ENCODE measurements at regions not wholly inside any gene's neighbourhood (a gene's known extent, or its start where the extent isn't known, plus 50 kb on each side); places are given as distances from the start of the nearest gene placed in this dataset.

DNA sequence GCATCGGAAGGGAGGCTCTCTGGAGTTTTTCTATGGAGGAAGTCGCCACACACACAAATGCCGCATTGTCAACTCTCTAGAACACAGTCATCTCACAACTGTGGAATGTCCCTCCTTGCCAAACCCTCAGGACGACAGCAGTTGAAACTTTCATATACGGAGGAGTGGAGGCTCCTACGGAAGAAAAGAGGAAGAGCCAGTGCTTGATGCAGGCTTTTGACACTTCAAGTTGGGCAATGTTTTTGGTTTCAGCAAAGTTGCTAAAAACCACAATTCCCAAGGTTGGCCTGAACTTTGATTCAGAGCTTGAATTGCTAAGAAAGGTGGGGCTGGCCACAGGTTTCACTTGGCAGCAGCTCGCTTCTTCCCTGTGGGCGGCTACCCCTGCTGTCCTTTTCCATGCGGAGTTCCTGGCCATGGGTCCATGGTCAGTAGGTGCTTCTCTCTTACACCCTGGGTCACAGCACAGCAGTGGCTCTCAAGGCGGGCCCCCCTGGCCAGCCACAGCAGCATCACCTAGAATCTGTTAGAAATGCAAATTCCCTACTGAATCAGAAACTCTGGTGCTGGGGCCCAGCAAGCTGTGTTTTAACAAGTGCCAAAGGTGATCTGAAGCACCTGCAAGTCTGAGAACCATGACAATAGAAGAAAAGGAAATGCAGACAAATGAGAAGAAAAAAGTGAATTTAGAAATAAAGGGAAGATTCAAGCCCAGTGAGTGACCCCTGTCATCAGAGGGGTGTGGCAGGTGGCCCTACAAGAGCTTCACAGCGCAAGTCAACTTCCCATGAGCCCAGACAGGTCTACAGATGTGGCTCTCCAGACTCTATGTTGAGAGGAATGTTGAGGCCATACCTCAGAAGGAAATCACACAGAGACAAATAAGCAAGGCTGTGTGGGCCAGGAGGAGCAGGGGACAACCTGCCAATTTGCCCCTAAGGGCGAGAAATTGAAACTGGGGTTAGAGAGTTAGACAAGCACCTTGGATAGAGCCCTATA lies 856.4 kb downstream of the RNF144A start:
- Histone ChIP-seq H3K4me3 (ENCODE audit: low read length) (no peak overlapping the region), H3K27ac (ENCODE audit: low read depth, low read length) (no peak overlapping the region), H3F3A (ENCODE audit: control insufficient read depth, insufficient read depth) (no peaks in the 10 kb centered on the region), H3K4me2 (ENCODE audit: low read length) (no peak overlapping the region), H3K36me3 (ENCODE audit: control insufficient read depth, low read length) (no peaks in the 10 kb centered on the region), H4K20me1 (ENCODE audit: control insufficient read depth, insufficient read depth, low read depth, low read length) (no peaks in the 10 kb centered on the region), H3K9me2 (replicated peaks; ENCODE audit: control insufficient read depth, low read length) (no peaks in the 10 kb centered on the region), H3K9me3 (ENCODE audit: control insufficient read depth, insufficient read depth, low read length) (peaks cover 4% of the 10 kb centered on the region; the same call in 1 of the 2 replicates), H3K4me1 (ENCODE audit: control insufficient read depth, low read length) (peaks cover 9% of the 10 kb centered on the region), H3K27me3 (ENCODE audit: control insufficient read depth, low read length) (no peaks in the 10 kb centered on the region), H3K79me2 (ENCODE audit: control insufficient read depth, low read length) (no peaks in the 10 kb centered on the region)
- TF ChIP-seq, protein P1, sequence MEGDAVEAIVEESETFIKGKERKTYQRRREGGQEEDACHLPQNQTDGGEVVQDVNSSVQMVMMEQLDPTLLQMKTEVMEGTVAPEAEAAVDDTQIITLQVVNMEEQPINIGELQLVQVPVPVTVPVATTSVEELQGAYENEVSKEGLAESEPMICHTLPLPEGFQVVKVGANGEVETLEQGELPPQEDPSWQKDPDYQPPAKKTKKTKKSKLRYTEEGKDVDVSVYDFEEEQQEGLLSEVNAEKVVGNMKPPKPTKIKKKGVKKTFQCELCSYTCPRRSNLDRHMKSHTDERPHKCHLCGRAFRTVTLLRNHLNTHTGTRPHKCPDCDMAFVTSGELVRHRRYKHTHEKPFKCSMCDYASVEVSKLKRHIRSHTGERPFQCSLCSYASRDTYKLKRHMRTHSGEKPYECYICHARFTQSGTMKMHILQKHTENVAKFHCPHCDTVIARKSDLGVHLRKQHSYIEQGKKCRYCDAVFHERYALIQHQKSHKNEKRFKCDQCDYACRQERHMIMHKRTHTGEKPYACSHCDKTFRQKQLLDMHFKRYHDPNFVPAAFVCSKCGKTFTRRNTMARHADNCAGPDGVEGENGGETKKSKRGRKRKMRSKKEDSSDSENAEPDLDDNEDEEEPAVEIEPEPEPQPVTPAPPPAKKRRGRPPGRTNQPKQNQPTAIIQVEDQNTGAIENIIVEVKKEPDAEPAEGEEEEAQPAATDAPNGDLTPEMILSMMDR (IDR thresholded peaks at IDR 0.05; ENCODE audit: low read depth, low read length, poor library complexity, severe bottlenecking): no peak
- TF ChIP-seq EZH2phosphoT487 (IDR thresholded peaks at IDR 0.05; ENCODE audit: borderline replicate concordance, low read length): no peak

- Histone ChIP-seq H3K27ac (ENCODE audit: low read depth, low read length) (no peak overlapping the region), H3K27me3 (ENCODE audit: control insufficient read depth, low read length) (no peaks in the 10 kb centered on the region), H3K4me3 (ENCODE audit: low read length) (no peak overlapping the region), H3F3A (ENCODE audit: control insufficient read depth, insufficient read depth) (no peaks in the 10 kb centered on the region), H3K9me2 (replicated peaks; ENCODE audit: control insufficient read depth, low read length) (no peaks in the 10 kb centered on the region), H3K79me2 (ENCODE audit: control insufficient read depth, low read length) (no peaks in the 10 kb centered on the region), H3K9me3 (ENCODE audit: control insufficient read depth, insufficient read depth, low read length) (no peaks in the 10 kb centered on the region), H3K36me3 (ENCODE audit: control insufficient read depth, low read length) (no peaks in the 10 kb centered on the region), H3K4me2 (ENCODE audit: low read length) (no peak overlapping the region), H4K20me1 (ENCODE audit: control insufficient read depth, insufficient read depth, low read depth, low read length) (no peaks in the 10 kb centered on the region), H3K4me1 (ENCODE audit: control insufficient read depth, low read length) (peaks cover 9% of the 10 kb centered on the region)
- no peak for TF ChIP-seq EZH2phosphoT487 (IDR thresholded peaks at IDR 0.05; ENCODE audit: borderline replicate concordance, low read length)
Measured at GRCh38 chr2:7774481-7774880, 857.3 kb downstream of the RNF144A start.

DNA sequence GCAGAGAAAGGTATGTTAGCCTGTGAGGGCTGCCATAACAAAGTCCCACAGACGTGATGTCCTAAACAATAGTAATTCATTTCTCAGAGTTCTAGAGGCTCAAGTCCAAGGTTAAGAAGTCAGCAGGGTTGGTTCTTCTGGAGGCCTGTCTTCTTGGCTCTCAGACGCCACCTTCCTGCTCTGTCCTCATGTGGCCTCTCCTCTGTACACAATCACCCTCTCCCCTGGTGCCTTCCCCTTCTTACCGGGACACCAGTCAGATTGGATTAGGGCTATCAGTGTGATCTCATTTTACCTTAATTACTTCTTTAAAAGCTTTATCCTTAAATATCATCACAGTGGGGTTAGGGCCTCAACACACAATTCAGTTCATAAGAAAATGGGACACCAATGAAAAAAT lies 860.5 kb downstream of the RNF144A start:
- TF ChIP-seq EZH2phosphoT487 (IDR thresholded peaks at IDR 0.05; ENCODE audit: borderline replicate concordance, low read length): no peak
- Histone ChIP-seq H3K79me2 (ENCODE audit: control insufficient read depth, low read length) (no peaks in the 10 kb centered on the region), H3K27ac (ENCODE audit: low read depth, low read length) (no peak overlapping the region), H3K9me3 (ENCODE audit: control insufficient read depth, insufficient read depth, low read length) (no peaks in the 10 kb centered on the region), H3K9me2 (replicated peaks; ENCODE audit: control insufficient read depth, low read length) (no peaks in the 10 kb centered on the region), H3K4me3 (ENCODE audit: low read length) (no peak overlapping the region), H3F3A (ENCODE audit: control insufficient read depth, insufficient read depth) (no peaks in the 10 kb centered on the region), H3K27me3 (ENCODE audit: control insufficient read depth, low read length) (no peaks in the 10 kb centered on the region), H4K20me1 (ENCODE audit: control insufficient read depth, insufficient read depth, low read depth, low read length) (no peaks in the 10 kb centered on the region), H3K4me1 (ENCODE audit: control insufficient read depth, low read length) (peaks cover 9% of the 10 kb centered on the region), H3K36me3 (ENCODE audit: control insufficient read depth, low read length) (no peaks in the 10 kb centered on the region), H3K4me2 (ENCODE audit: low read length) (no peak overlapping the region)

GRCh38 chr2:7780321-7780720 lies 863.1 kb downstream of the RNF144A start:
- no peaks in the 10 kb centered on the region for H3F3A ChIP-seq (ENCODE audit: control insufficient read depth, insufficient read depth)
- H3K4me2 ChIP-seq (ENCODE audit: low read length): no peak overlapping the region
- no peaks in the 10 kb centered on the region for H3K9me3 ChIP-seq (ENCODE audit: control insufficient read depth, insufficient read depth, low read length)
- H3K36me3 ChIP-seq (ENCODE audit: control insufficient read depth, low read length): no peaks in the 10 kb centered on the region
- no peaks in the 10 kb centered on the region for H3K27me3 ChIP-seq (ENCODE audit: control insufficient read depth, low read length)
- H3K27ac ChIP-seq (ENCODE audit: low read depth, low read length): no peak overlapping the region
- no peaks in the 10 kb centered on the region for H3K79me2 ChIP-seq (ENCODE audit: control insufficient read depth, low read length)
- no peaks in the 10 kb centered on the region for H3K4me1 ChIP-seq (ENCODE audit: control insufficient read depth, low read length)
- TF ChIP-seq, protein P1 (IDR thresholded peaks at IDR 0.05; ENCODE audit: low read depth, low read length, poor library complexity, severe bottlenecking): no peak
- no peak for TF ChIP-seq EZH2phosphoT487 (IDR thresholded peaks at IDR 0.05; ENCODE audit: borderline replicate concordance, low read length)
- no peaks in the 10 kb centered on the region for H3K9me2 ChIP-seq (replicated peaks; ENCODE audit: control insufficient read depth, low read length)
- no peaks in the 10 kb centered on the region for H4K20me1 ChIP-seq (ENCODE audit: control insufficient read depth, insufficient read depth, low read depth, low read length)
- no peak overlapping the region for H3K4me3 ChIP-seq (ENCODE audit: low read length)

Data from DOHH2 (cell line).